NCI-H2171 treated with DMSO at 0.1 percent for 48 hours (cell line): ENCODE measurements at regions not wholly inside any gene's neighbourhood (a gene's known extent, or its start where the extent isn't known, plus 50 kb on each side); places are given as distances from the start of the nearest gene placed in this dataset.
"Not testable (repeated sequence)": the region's sequence is repeated elsewhere in the genome, so short reads cannot be mapped to it uniquely, and the experiment has no call there.

ENCODE experiments used
- DNase-seq: peaks from one replicate; lab custom pipeline; 2025; lab: John Stamatoyannopoulos, UW

- DNase-seq = no peak
These were observed 50.8 kb upstream of the TMEM108 start for GRCh38 chr3:132987396-132987795.

DNA sequence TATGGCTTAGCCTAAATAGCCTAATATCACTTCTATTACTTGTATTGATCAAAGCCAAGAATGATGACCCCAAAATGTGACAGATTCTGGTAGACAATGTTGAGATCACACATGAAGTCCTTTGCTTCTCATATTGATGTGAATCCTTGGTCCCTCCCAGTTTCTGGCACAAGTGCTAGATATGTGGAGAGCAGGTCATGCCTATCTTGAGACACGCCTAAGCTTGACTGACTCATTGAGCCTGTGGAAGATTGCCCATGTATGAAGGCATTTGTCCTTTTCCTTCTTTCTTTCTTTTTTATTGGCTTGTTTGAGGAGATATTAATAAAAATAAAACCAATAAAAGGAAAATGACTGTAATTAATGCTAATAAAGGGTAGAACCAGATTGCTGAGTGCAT, 54.0 kb upstream of the TMEM108 start:
- no peak for DNase-seq

DNA sequence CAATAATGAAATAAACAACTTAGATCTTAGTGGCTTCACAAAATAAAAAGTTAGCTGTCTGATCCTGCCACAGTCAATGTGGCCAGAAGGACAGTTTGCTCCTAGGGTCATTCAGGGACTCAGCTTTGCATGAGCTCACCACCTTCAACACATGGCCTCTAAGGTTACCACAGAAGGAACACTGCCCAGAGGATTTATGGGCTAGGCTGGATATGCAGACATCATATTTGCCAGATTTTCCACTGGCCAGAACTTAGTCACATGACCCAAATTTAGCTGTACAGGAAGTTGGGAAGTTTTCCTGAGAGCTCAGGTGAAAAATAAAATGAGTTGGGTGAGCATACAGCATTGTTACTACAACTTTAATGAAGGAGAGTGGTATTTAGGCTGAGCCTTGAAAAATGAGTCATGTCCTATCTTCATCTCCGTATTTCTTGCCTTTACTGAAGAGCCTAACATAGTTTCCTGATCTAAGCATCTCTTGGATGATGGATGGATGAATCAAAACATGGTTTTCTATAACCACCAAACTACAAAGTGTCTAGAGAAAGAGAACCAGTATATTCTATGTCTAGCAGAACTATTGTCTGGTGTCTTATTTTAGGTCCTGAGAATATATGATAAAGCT, 54.9 kb upstream of the TMEM108 start:
- DNase-seq = no peak

DNA sequence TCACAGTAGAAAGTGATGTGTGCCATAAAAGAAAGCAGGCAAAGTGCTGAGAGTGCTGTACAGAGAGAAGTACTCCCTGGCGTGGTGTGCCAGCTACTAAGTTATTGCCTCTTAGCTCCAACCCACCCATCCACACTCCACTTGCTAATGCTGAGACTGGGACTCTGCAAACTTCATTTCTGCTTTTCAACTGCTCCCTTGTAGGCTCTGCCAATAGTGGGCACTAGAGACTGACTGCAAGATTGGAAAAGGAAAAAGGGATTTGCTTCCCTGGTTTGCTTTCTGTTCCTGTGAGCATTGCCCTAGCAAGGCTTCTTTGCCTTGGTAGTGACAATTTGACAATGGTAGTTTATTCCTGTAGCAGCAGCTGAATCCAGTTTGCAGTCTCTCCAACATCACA, 56.5 kb upstream of the TMEM108 start:
- DNase-seq = no peak

- DNase-seq = no peak
These were observed 58.1 kb upstream of the TMEM108 start for GRCh38 chr3:132980102-132980501.

DNA sequence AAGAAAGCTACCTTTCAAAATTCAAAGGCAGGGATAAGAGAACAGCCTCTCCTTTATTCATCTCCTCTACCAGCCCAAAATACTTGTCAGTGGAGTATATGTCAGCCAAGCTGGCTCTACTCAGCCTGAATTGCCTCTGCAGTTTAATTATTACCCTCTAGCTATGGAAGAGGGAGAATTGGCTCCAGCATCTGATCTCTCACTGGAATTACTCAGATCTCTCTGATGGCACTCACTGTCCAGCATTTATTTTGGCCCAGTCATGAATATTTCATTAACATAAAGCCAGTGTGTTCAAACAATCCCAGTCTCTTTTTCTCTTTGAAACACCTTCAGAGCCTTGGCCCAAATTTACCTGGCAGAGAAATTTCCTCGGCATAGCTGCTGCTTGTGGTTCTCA, 58.6 kb upstream of the TMEM108 start:
- DNase-seq = no peak

DNA sequence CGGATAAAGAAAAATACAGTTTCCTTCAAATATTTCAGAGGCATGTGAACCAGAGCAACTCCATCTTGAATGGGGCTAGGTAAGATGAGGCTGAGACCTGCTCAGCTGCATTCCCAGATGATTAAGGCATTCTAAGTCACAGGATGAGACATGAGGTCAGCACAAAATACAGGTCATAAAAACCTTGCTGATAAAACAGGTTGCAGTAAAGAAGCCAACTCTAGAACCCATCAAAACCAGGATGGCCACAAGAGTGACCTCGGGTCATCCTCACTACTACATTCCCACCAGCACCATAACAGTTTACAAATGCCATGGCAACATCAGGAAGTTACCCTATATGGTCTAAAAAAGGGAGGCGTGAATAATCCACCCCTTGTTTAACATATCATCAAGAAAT, 59.2 kb upstream of the TMEM108 start:
- DNase-seq = not testable (repeated sequence)

GRCh38 chr3:132978464-132978863, 59.7 kb upstream of the TMEM108 start:
- DNase-seq = no peak

DNA sequence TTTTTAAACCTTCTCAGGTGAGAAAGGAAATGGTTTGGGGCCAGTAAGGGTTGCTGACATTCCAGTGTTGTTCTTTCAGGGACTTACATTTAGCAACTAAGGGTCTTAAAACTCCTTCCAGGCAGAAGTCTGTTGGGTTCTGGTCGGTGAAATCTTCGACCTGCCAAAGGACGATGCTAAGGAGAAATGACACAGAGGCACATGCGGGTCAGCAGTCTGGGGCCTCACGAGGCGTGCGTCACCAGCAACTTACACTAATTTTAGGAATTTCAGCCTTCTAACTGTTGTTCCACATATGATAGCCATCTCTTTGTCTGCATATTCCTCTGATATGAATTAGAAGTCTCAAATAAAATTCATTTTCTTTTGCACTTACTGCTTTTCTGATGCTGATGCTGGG, 64.1 kb upstream of the TMEM108 start:
- no peak for DNase-seq

DNA sequence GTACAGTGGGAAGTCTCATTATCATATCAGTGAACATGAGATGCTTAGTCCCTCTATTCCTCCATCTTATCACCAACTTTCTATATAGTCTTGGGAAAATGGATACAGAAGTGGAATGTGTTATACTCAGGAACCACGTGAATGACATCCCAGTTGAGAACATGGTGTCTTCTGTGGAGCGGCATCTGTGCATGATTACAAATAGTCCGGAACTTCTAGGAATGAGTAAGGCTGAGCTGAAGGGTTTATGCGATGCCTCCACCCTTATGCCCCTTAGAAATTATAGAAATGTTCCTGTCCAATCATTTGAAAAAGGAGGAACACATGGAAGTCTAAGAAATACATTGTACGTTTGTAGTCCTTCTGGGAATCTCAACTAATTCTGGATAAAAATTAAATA, 64.8 kb upstream of the TMEM108 start:
- no peak for DNase-seq

DNA sequence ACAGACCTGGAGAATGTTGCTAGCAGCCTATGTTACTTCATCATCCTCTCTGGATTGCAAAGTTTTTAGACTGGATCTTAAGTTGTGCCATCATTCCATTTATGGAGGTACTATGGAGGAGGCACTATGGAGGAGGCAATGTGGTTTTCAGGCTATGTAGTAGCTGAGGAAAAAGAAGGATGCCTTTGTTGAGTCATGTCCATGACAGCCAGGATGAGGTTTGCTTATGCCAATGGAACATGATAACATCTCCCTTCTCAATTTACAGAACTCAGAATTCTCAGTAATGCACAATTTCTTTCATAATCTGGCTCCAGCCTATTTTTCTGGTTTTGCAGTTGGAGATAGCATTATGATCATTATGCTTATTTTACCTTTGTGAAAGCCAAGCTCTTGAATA, 65.9 kb upstream of the TMEM108 start:
- DNase-seq = no peak

- DNase-seq = no peak
These were observed 71.8 kb upstream of the TMEM108 start for GRCh38 chr3:132966374-132966773.

GRCh38 chr3:132964266-132964665, 73.9 kb upstream of the TMEM108 start:
- no peak for DNase-seq

DNA sequence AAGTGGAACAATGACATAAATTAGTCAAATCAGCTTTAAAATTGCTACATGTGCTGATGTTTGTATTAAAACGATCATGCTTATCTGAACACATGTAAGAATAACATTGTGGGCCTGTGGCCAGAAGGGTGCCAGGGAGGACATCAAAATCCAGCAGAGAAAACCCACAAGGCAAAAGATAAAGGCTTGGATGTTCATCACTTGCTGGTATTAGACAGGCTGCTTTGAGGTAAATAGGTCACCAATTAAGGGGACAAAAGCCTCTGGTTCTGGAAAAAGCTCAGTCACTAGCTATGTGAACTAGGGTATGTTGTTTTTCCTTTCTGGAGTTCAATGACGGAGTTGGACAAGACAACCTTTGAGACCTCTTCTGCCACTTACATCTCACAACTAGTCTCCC, 74.4 kb upstream of the TMEM108 start:
- no peak for DNase-seq

GRCh38 chr3:132961991-132962390, 76.2 kb upstream of the TMEM108 start:
- DNase-seq = no peak

DNA sequence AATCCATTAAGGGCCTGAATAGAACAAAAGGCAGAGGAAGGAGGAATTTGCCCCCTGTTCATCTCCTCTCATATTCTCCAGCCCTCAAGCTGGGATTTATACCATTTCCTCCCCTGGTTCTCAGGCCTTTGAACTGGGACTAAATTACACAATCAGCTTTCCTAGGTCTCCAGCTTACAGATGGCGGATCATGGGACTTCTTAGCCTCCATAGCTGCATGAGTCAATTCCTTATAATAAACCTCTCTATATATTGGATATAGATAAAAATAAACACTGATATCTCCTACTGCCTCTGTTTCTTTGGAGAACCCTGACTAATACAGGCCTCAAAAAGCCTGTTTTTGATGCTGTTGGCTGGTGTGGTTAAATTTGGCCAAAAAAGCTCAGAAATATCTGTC, 84.5 kb upstream of the TMEM108 start:
- DNase-seq = no peak

- no peak for DNase-seq
These were observed 110.3 kb upstream of the TMEM108 start for GRCh38 chr3:132927896-132928295.

- DNase-seq = no peak
These were observed 112.1 kb upstream of the TMEM108 start for GRCh38 chr3:132926098-132926497.

- DNase-seq = no peak
These were observed 112.8 kb upstream of the TMEM108 start for GRCh38 chr3:132925256-132925930.

- no peak for DNase-seq
These were observed 122.1 kb upstream of the TMEM108 start for GRCh38 chr3:132916096-132916495.

- DNase-seq = no peak
These were observed 125.8 kb upstream of the TMEM108 start for GRCh38 chr3:132912416-132912753.

DNA sequence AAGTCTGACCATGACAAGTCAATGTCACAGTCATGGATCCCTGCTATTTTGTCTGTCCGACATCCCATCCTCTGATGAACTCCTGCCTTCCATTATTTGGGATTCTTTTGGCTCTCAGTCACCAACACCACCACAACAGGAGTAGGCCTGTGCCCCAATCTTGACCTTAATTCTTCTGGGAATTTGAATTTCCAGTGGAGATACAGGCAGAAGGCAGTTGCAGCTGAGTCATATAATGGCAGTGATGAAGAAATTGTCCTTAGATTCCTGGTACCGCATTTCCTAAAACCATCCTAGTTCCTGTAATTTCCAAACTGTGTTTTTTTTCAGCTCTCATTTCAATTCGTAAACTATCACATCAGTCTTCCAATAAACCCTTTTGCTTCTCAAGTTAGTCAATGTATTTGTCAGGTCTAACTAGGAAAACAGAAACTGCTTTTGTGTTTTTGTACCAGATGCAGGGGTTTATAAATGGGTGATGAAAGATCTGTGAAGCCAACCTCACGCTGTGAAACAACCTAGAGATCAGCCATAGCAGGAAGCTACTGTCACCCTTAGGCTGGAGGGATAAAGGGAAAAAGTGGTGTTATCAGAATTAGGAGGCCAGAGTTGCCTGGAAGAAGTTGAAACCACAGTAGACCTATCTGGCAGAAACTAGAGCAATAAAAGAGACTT, 126.3 kb upstream of the TMEM108 start:
- peak; percentile 13 for DNase-seq

DNA sequence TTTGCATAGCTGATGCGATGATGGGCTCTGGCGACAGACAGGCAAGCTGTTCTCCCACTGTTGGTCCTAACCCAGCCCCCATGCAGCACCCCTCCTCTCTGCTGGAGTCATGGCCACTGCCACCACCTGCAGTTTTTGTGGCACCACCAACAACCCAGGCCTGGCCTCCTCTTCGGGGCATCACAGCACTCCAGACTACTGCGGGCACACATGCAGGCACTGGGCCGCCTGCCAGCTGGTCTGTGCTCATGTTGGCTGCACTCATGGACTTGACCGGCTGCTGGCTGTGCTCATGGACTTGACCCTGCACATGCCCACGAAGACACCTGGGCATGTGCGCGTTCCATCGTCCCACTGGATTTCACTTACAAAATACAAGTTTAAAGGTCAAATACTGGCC, 130.9 kb upstream of the TMEM108 start:
- no peak for DNase-seq

GRCh38 chr3:132900481-132900880, 137.7 kb upstream of the TMEM108 start:
- no peak for DNase-seq
